ENCODE measurements at regions not wholly inside any gene's neighbourhood (a gene's known extent, or its start where the extent isn't known, plus 50 kb on each side); places are given as distances from the start of the nearest gene placed in this dataset.

DNA sequence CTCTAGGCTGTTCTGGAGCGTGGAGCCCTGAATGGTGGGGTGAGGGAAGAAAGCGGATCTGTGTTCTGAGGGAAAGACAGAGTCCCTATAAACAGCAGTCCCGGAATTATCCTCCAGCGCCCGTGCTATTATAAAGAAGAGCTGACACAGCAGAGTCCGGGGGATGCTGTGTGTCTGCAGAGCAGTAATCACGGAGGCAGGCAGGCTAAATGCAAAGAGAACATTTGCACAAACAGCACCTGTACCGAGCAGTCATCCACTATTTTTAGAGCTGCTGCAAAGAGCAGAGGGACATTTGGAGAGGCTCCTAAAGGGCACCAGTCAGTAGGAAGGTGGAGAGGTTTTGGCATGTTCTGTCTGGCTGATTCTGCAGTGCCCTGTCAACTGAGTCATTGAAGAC, 293.8 kb upstream of the SLC14A2 start:
- TF ChIP-seq CTCF (IDR thresholded peaks at IDR 0.05), result no peak
- TF ChIP-seq POLR2A (IDR thresholded peaks at IDR 0.05), result no peak
